ENCODE measurements at regions not wholly inside any gene's neighbourhood (a gene's known extent, or its start where the extent isn't known, plus 50 kb on each side); places are given as distances from the start of the nearest gene placed in this dataset.

DNA sequence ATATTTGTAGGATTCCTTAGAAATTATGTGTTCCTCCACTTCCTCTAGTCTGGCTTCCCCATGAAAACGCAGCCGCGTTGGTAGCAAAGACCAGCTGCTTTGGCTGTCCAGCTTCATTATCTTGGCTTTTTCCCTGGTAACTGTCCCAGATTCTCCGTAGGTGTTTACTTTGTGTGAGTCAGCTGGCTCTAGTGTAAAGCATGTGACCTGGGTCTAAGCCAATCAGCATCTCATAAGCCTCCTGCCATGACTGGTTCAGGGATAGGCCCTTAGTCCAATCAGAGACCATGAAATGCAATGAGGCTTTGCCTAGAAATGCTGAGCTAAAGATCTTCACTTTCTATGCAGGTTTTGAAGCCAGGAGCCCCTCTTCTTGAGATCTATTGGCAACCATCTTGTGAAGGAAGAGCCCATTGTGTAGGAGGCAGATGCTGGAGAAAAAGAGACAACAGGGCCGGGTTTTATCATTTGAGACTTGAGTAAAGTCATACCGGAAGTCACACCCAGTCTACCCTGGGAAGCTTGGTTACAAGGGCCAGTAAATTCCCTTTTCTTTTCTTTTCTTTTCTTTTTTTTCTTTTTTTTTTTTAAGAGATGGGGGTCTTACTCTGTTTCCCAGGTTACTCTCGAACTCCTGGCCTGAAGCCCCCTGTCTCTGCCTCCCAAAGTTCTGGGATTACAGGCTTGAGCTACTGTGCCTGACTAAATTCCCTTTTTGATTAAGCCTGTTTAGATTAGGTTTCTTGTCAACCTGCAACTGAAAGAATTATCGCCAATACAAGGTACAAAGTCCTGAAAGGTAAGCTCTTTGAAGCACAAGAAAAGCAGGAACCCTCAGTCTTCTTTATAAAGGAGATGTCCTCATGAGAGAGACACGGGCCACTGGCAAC is 256.5 kb upstream of the RREB1 start (continued):
- TF ChIP-seq, protein P1, sequence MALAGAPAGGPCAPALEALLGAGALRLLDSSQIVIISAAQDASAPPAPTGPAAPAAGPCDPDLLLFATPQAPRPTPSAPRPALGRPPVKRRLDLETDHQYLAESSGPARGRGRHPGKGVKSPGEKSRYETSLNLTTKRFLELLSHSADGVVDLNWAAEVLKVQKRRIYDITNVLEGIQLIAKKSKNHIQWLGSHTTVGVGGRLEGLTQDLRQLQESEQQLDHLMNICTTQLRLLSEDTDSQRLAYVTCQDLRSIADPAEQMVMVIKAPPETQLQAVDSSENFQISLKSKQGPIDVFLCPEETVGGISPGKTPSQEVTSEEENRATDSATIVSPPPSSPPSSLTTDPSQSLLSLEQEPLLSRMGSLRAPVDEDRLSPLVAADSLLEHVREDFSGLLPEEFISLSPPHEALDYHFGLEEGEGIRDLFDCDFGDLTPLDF (CRISPR knock-in tag; IDR thresholded peaks at IDR 0.05), result no peak
- TF ChIP-seq, protein P2, sequence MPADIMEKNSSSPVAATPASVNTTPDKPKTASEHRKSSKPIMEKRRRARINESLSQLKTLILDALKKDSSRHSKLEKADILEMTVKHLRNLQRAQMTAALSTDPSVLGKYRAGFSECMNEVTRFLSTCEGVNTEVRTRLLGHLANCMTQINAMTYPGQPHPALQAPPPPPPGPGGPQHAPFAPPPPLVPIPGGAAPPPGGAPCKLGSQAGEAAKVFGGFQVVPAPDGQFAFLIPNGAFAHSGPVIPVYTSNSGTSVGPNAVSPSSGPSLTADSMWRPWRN (IDR thresholded peaks at IDR 0.05; ENCODE audit: low read depth), result no peak
- TF ChIP-seq, protein P3, sequence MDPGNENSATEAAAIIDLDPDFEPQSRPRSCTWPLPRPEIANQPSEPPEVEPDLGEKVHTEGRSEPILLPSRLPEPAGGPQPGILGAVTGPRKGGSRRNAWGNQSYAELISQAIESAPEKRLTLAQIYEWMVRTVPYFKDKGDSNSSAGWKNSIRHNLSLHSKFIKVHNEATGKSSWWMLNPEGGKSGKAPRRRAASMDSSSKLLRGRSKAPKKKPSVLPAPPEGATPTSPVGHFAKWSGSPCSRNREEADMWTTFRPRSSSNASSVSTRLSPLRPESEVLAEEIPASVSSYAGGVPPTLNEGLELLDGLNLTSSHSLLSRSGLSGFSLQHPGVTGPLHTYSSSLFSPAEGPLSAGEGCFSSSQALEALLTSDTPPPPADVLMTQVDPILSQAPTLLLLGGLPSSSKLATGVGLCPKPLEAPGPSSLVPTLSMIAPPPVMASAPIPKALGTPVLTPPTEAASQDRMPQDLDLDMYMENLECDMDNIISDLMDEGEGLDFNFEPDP (CRISPR knock-in tag; IDR thresholded peaks at IDR 0.05), result no peak
- no peak for TF ChIP-seq NCOR1 (IDR thresholded peaks at IDR 0.05)
- TF ChIP-seq ZNF780A (CRISPR knock-in tag; IDR thresholded peaks at IDR 0.05), result no peak
- TF ChIP-seq, protein P4, sequence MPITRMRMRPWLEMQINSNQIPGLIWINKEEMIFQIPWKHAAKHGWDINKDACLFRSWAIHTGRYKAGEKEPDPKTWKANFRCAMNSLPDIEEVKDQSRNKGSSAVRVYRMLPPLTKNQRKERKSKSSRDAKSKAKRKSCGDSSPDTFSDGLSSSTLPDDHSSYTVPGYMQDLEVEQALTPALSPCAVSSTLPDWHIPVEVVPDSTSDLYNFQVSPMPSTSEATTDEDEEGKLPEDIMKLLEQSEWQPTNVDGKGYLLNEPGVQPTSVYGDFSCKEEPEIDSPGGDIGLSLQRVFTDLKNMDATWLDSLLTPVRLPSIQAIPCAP (CRISPR knock-in tag; IDR thresholded peaks at IDR 0.05; ENCODE audit: borderline replicate concordance), result no peak
- TF ChIP-seq RCOR1 (IDR thresholded peaks at IDR 0.05; ENCODE audit: borderline replicate concordance in 1 of 2, low read depth in 2 of 2, low read length in 2 of 2), result peak in 1 of 2 experiments; percentile 56; a peak in 1 of 4 replicates
- no peak for TF ChIP-seq TEAD2 (tag; IDR thresholded peaks at IDR 0.05)
- no peak for TF ChIP-seq SNIP1 (IDR thresholded peaks at IDR 0.05; ENCODE audit: low read depth)
- TF ChIP-seq, protein P5, sequence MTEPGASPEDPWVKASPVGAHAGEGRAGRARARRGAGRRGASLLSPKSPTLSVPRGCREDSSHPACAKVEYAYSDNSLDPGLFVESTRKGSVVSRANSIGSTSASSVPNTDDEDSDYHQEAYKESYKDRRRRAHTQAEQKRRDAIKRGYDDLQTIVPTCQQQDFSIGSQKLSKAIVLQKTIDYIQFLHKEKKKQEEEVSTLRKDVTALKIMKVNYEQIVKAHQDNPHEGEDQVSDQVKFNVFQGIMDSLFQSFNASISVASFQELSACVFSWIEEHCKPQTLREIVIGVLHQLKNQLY (CRISPR knock-in tag; conservative IDR thresholded peaks at IDR 0.05), result no peak
- TF ChIP-seq POLR3A (IDR thresholded peaks at IDR 0.05; ENCODE audit: borderline replicate concordance, extremely low read depth, insufficient read depth, insufficient read length), result no peak
- no peak for TF ChIP-seq ZNF23 (CRISPR knock-in tag; IDR thresholded peaks at IDR 0.05)
- peak; percentile 55 for TF ChIP-seq ZNF316 (IDR thresholded peaks at IDR 0.05)
- no peak for TF ChIP-seq RUNX1 (IDR thresholded peaks at IDR 0.05; ENCODE audit: low read depth)
- TF ChIP-seq NFATC3 (IDR thresholded peaks at IDR 0.05), result 0 out of 2 replicates have a peak, but pooled peaks have one; percentile 19
- no peak for TF ChIP-seq KAT7 (CRISPR knock-in tag; IDR thresholded peaks at IDR 0.05; ENCODE audit: borderline replicate concordance)
- TF ChIP-seq, protein P6, sequence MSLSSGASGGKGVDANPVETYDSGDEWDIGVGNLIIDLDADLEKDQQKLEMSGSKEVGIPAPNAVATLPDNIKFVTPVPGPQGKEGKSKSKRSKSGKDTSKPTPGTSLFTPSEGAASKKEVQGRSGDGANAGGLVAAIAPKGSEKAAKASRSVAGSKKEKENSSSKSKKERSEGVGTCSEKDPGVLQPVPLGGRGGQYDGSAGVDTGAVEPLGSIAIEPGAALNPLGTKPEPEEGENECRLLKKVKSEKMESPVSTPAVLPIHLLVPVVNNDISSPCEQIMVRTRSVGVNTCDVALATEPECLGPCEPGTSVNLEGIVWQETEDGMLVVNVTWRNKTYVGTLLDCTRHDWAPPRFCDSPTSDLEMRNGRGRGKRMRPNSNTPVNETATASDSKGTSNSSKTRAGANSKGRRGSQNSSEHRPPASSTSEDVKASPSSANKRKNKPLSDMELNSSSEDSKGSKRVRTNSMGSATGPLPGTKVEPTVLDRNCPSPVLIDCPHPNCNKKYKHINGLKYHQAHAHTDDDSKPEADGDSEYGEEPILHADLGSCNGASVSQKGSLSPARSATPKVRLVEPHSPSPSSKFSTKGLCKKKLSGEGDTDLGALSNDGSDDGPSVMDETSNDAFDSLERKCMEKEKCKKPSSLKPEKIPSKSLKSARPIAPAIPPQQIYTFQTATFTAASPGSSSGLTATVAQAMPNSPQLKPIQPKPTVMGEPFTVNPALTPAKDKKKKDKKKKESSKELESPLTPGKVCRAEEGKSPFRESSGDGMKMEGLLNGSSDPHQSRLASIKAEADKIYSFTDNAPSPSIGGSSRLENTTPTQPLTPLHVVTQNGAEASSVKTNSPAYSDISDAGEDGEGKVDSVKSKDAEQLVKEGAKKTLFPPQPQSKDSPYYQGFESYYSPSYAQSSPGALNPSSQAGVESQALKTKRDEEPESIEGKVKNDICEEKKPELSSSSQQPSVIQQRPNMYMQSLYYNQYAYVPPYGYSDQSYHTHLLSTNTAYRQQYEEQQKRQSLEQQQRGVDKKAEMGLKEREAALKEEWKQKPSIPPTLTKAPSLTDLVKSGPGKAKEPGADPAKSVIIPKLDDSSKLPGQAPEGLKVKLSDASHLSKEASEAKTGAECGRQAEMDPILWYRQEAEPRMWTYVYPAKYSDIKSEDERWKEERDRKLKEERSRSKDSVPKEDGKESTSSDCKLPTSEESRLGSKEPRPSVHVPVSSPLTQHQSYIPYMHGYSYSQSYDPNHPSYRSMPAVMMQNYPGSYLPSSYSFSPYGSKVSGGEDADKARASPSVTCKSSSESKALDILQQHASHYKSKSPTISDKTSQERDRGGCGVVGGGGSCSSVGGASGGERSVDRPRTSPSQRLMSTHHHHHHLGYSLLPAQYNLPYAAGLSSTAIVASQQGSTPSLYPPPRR (CRISPR knock-in tag; IDR thresholded peaks at IDR 0.05; ENCODE audit: borderline replicate concordance), result no peak

Data from K562 (cell line).